GM12865 (cell line): ENCODE measurements at regions not wholly inside any gene's neighbourhood (a gene's known extent, or its start where the extent isn't known, plus 50 kb on each side); places are given as distances from the start of the nearest gene placed in this dataset.

Experiments used
- DNase-seq: peaks from one replicate; pipeline ENCODE4 v3.0.0; 2010; ENCODE audit warnings: low read depth
- H3K4me3 ChIP-seq: 2 replicates; pipeline ENCODE4 v1.5.1; 2011; ENCODE audit warnings: mild to moderate bottlenecking, low read depth, low read length, control low read depth
- CTCF ChIP-seq: IDR thresholded peaks from 2 replicates; pipeline ENCODE4 v1.5.1; 2011; ENCODE audit warnings: low read length, control low read depth, low read depth, inconsistent platforms; ENCODE audit not compliant: insufficient read depth; ENCODE audit errors: missing control alignments

GRCh38 chr4:1579901-1580691 lies 104.0 kb downstream of the FAM53A start:
- H3K4me3 ChIP-seq, result peak overlapping the region; percentile 53
- peak; percentile 83 for DNase-seq
- no peak for TF ChIP-seq CTCF

GRCh38 chr4:1579001-1579900 lies 104.9 kb downstream of the FAM53A start:
- H3K4me3 ChIP-seq, result peak overlapping the region; percentile 53
- peak; percentile 28 for DNase-seq
- peak; percentile 54 for TF ChIP-seq CTCF

- no peak for DNase-seq
- H3K4me3 ChIP-seq, result no peak overlapping the region
- TF ChIP-seq CTCF, result no peak
Measured at GRCh38 chr4:1578251-1578773, 105.8 kb downstream of the FAM53A start.

GRCh38 chr4:1577822-1578217 lies 106.3 kb downstream of the FAM53A start:
- DNase-seq, result no peak
- TF ChIP-seq CTCF, result no peak

GRCh38 chr4:1576961-1577821 lies 106.9 kb downstream of the FAM53A start:
- no peak overlapping the region for H3K4me3 ChIP-seq
- TF ChIP-seq CTCF, result no peak
- DNase-seq, result no peak

More at GRCh38 chr4:1577822-1578217, 106.3 kb downstream of the FAM53A start:
- H3K4me3 ChIP-seq, result no peak overlapping the region

- H3K4me3 ChIP-seq, result no peak overlapping the region
- no peak for DNase-seq
- TF ChIP-seq CTCF, result no peak
Measured at GRCh38 chr4:1576304-1576960, 107.7 kb downstream of the FAM53A start.
